Lower leg skin (tissue), 4 donors: ENCODE measurements at regions not wholly inside any gene's neighbourhood (a gene's known extent, or its start where the extent isn't known, plus 50 kb on each side); places are given as distances from the start of the nearest gene placed in this dataset.

Experiments
- DNase-seq, 2 donors: peaks; one replicate each; pipeline ENCODE4 v3.0.0-alpha.2; 2019; ENCODE audit warnings: low spot score in 2 of 2
- H3K4me3 ChIP-seq: fragments of 200-600 bp; sonication (generic); 2 replicates; pipeline ENCODE4 v1.5.1; 2017; ENCODE audit warnings: mild to moderate bottlenecking, low read depth; ENCODE audit not compliant: poor library complexity, severe bottlenecking
- POLR2A ChIP-seq, 2 donors: fragments of 450-650 bp; IDR thresholded peaks; one replicate each; pipeline ENCODE4 v1.6.1; 2016 to 2017; ENCODE audit warnings: antibody characterized with exemption in 2 of 2, mild to moderate bottlenecking in 1 of 2, moderate library complexity in 1 of 2
- WGBS, 2 donors: methylation state at CpG; one replicate each; pipeline ENCODE4 v1.1.5; 2018; 5-methylcytosine and 5-hydroxymethylcytosine counted together
- intact Hi-C: fragments of 100-400 bp; cut with DNase I; formaldehyde crosslinking; loops from one replicate; pipeline ENCODE4 v1.15.0; 2023; ENCODE audit warnings: low total_unique reads
- TF ChIP-seq, protein P1 (sequence below), 3 donors: fragments of 450-650 bp; IDR thresholded peaks; one replicate each; pipeline ENCODE4 v1.5.1; 2016; ENCODE audit warnings: antibody characterized with exemption in 3 of 3, mild to moderate bottlenecking in 3 of 3, moderate library complexity in 2 of 3

DNA sequence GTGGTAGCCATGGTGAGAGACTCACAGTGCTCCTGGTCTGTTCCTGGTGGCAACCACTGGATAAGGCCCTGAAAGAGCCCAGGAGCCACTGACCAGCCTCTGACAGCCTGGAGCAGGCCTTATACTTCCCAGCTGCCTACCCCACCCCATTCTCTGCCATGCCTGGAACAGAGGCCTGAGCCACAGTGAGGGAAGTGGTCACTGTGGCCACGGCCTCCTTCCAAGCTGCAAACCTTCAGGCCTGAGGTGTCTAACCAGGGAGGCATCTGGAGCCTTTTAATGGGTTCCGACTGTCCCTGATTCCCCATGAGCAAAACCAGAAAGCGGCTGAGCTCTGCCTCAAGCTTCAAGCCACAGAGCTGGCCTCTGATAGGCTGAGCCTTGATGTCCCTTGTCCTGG, 113.0 kb upstream of the SIRPA start:
- DNase-seq: no peak
- TF ChIP-seq, protein P1, sequence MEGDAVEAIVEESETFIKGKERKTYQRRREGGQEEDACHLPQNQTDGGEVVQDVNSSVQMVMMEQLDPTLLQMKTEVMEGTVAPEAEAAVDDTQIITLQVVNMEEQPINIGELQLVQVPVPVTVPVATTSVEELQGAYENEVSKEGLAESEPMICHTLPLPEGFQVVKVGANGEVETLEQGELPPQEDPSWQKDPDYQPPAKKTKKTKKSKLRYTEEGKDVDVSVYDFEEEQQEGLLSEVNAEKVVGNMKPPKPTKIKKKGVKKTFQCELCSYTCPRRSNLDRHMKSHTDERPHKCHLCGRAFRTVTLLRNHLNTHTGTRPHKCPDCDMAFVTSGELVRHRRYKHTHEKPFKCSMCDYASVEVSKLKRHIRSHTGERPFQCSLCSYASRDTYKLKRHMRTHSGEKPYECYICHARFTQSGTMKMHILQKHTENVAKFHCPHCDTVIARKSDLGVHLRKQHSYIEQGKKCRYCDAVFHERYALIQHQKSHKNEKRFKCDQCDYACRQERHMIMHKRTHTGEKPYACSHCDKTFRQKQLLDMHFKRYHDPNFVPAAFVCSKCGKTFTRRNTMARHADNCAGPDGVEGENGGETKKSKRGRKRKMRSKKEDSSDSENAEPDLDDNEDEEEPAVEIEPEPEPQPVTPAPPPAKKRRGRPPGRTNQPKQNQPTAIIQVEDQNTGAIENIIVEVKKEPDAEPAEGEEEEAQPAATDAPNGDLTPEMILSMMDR (IDR thresholded peaks at IDR 0.05): no peak
- TF ChIP-seq POLR2A (IDR thresholded peaks at IDR 0.05): no peak
- no peak overlapping the region for H3K4me3 ChIP-seq
- 78 to 100% methylated on average over 3 of the region's 3 CpGs for WGBS, 2 donors
- intact Hi-C loops: no loop called here

- H3K4me3 ChIP-seq: no peak overlapping the region
- DNase-seq: no peak
- intact Hi-C loops: no loop called here
- no peak for TF ChIP-seq POLR2A (IDR thresholded peaks at IDR 0.05)
- TF ChIP-seq, protein P1 (IDR thresholded peaks at IDR 0.05): no peak
- WGBS, 2 donors: 76 to 92% methylated on average over 5 of the region's 5 CpGs
Observed at GRCh38 chr20:1779567-1779966, 115.6 kb upstream of the SIRPA start.

GRCh38 chr20:1778338-1778737, 116.9 kb upstream of the SIRPA start:
- 80 to 89% methylated on average over 12 of the region's 12 CpGs for WGBS, 2 donors
- no peak overlapping the region for H3K4me3 ChIP-seq
- TF ChIP-seq, protein P1 (IDR thresholded peaks at IDR 0.05): no peak
- TF ChIP-seq POLR2A (IDR thresholded peaks at IDR 0.05): no peak
- intact Hi-C loops: no loop called here
- no peak for DNase-seq

DNA sequence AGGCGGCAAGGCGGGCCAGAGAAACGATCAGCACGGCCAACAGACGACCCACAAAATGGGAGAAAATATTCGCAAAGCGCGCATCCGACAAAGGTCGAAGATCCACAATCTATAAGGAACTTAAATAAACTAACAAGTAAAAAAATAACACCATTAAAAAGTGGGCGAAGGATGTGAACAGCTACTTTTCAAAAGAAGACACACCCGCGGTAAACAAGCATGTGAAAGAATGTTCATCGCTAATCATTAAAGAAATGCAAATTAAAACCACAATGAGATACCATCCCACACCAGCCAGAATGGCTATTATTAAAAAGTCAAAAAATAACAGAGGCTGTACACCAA, 117.8 kb upstream of the SIRPA start:
- H3K4me3 ChIP-seq: no peak overlapping the region
- no peak for DNase-seq
- WGBS, 2 donors: 11% methylated on average over 14 of the region's 14 CpGs
- no peak for TF ChIP-seq POLR2A (IDR thresholded peaks at IDR 0.05)
- TF ChIP-seq, protein P1 (IDR thresholded peaks at IDR 0.05): no peak
- intact Hi-C loops: no loop called here

GRCh38 chr20:1776681-1777475, 118.3 kb upstream of the SIRPA start:
- no peak for TF ChIP-seq POLR2A (IDR thresholded peaks at IDR 0.05)
- TF ChIP-seq, protein P1 (IDR thresholded peaks at IDR 0.05): peak in 1 of 3 donors; percentile 39
- DNase-seq: peak; percentile 87 to 98
- intact Hi-C loops: no loop called here
- WGBS, 2 donors: 1 to 2% methylated on average over 35 of the region's 35 CpGs
- H3K4me3 ChIP-seq: peak overlapping the region; percentile 40

GRCh38 chr20:1775117-1775516, 117.5 kb upstream of the SIRPG start:
- no peak overlapping the region for H3K4me3 ChIP-seq
- DNase-seq: no peak
- TF ChIP-seq, protein P1 (IDR thresholded peaks at IDR 0.05): no peak
- no peak for TF ChIP-seq POLR2A (IDR thresholded peaks at IDR 0.05)
- intact Hi-C loops: no loop called here
- WGBS, 2 donors: 84 to 93% methylated on average over 2 of the region's 2 CpGs
